ENCODE measurements at regions not wholly inside any gene's neighbourhood (a gene's known extent, or its start where the extent isn't known, plus 50 kb on each side); places are given as distances from the start of the nearest gene placed in this dataset.

DNA sequence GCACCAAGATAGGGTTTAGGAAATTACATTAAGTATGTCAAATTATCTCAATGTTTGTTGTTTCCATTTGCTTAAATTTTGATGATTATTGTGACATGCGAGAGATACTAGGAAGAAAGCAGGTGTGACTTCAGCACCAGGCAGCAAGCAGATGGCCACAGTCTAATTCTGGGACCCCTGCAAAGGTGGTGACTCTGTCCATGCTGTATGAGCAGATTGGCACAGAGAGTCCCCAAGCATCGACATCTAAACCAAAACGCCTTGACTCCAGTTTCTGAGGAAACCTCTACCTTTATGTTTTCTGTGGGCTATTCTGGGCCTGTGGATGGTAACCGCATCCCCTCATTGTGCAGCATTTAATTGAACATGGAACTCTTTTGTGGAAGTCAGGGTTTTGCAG, 670.1 kb upstream of the TMEM132C start:
- TF ChIP-seq, protein P1, sequence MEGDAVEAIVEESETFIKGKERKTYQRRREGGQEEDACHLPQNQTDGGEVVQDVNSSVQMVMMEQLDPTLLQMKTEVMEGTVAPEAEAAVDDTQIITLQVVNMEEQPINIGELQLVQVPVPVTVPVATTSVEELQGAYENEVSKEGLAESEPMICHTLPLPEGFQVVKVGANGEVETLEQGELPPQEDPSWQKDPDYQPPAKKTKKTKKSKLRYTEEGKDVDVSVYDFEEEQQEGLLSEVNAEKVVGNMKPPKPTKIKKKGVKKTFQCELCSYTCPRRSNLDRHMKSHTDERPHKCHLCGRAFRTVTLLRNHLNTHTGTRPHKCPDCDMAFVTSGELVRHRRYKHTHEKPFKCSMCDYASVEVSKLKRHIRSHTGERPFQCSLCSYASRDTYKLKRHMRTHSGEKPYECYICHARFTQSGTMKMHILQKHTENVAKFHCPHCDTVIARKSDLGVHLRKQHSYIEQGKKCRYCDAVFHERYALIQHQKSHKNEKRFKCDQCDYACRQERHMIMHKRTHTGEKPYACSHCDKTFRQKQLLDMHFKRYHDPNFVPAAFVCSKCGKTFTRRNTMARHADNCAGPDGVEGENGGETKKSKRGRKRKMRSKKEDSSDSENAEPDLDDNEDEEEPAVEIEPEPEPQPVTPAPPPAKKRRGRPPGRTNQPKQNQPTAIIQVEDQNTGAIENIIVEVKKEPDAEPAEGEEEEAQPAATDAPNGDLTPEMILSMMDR (IDR thresholded peaks at IDR 0.05; ENCODE audit: extremely low read depth in 1 of 2, insufficient read depth in 1 of 2, low read depth in 1 of 2, low read length in 2 of 2), result no peak
- TF ChIP-seq POLR2A (IDR thresholded peaks at IDR 0.05; ENCODE audit: low read depth, low read length) (no peak), EZH2 (IDR thresholded peaks at IDR 0.05; ENCODE audit: borderline replicate concordance, low read depth, low read length, severe bottlenecking) (no peak), MYC (IDR thresholded peaks at IDR 0.05; ENCODE audit: low read depth, low read length) (no peak), JUN (IDR thresholded peaks at IDR 0.05; ENCODE audit: borderline replicate concordance, insufficient read depth, insufficient read length, low read depth) (no peak)

All from endothelial cell of umbilical vein (primary cell).